Skeletal muscle cell (primary cell): ENCODE measurements at regions not wholly inside any gene's neighbourhood (a gene's known extent, or its start where the extent isn't known, plus 50 kb on each side); places are given as distances from the start of the nearest gene placed in this dataset.

Experiments used
- DNase-seq: peaks from one replicate; pipeline ENCODE4 v3.0.0-alpha.2; 2010; ENCODE audit warnings: low read depth
- H3K4me3 ChIP-seq: 2 replicates; pipeline ENCODE4 v1.5.1; 2011; ENCODE audit warnings: low read depth, mild to moderate bottlenecking, control low read depth, low read length, moderate library complexity

GRCh38 chr20:19807946-19808330 is 49.9 kb downstream of the RIN2 start:
- no peak for DNase-seq

GRCh38 chr20:19808498-19808897 is 50.4 kb downstream of the RIN2 start:
- no peak for DNase-seq
- H3K4me3 ChIP-seq, result no peak overlapping the region

More at GRCh38 chr20:19807946-19808330, 49.9 kb downstream of the RIN2 start:
- no peak overlapping the region for H3K4me3 ChIP-seq

GRCh38 chr20:19809505-19809904 is 51.4 kb downstream of the RIN2 start:
- H3K4me3 ChIP-seq, result no peak overlapping the region
- no peak for DNase-seq

GRCh38 chr20:19811231-19811630 is 53.2 kb downstream of the RIN2 start:
- no peak overlapping the region for H3K4me3 ChIP-seq
- no peak for DNase-seq

GRCh38 chr20:19812056-19812455 is 54.0 kb downstream of the RIN2 start:
- no peak overlapping the region for H3K4me3 ChIP-seq
- no peak for DNase-seq

GRCh38 chr20:19812696-19813095 is 54.6 kb downstream of the RIN2 start:
- H3K4me3 ChIP-seq, result no peak overlapping the region
- no peak for DNase-seq

- DNase-seq, result no peak
- H3K4me3 ChIP-seq, result no peak overlapping the region
Observed at GRCh38 chr20:19813846-19814640, 56.0 kb downstream of the RIN2 start.

GRCh38 chr20:19815553-19815991 is 57.5 kb downstream of the RIN2 start:
- no peak overlapping the region for H3K4me3 ChIP-seq
- DNase-seq, result peak; percentile 96

- no peak overlapping the region for H3K4me3 ChIP-seq
- DNase-seq, result no peak
Observed at GRCh38 chr20:19816386-19816785, 58.3 kb downstream of the RIN2 start.

- peak; percentile 92 for DNase-seq
- H3K4me3 ChIP-seq, result no peak overlapping the region
Observed at GRCh38 chr20:19817017-19817416, 59.0 kb downstream of the RIN2 start.

GRCh38 chr20:19819149-19819548 is 61.1 kb downstream of the RIN2 start:
- no peak for DNase-seq
- no peak overlapping the region for H3K4me3 ChIP-seq

- DNase-seq, result no peak
- no peak overlapping the region for H3K4me3 ChIP-seq
Observed at GRCh38 chr20:19820555-19821211, 62.6 kb downstream of the RIN2 start.

GRCh38 chr20:19821606-19822005 is 63.5 kb downstream of the RIN2 start:
- DNase-seq, result no peak
- H3K4me3 ChIP-seq, result no peak overlapping the region

- DNase-seq, result no peak
- H3K4me3 ChIP-seq, result no peak overlapping the region
Observed at GRCh38 chr20:19823216-19823615, 65.2 kb downstream of the RIN2 start.

GRCh38 chr20:19823971-19824370 is 65.9 kb downstream of the RIN2 start:
- no peak for DNase-seq
- no peak overlapping the region for H3K4me3 ChIP-seq

GRCh38 chr20:19824861-19825260 is 66.8 kb downstream of the RIN2 start:
- no peak for DNase-seq
- no peak overlapping the region for H3K4me3 ChIP-seq

GRCh38 chr20:19826179-19826914 is 68.3 kb downstream of the RIN2 start:
- no peak overlapping the region for H3K4me3 ChIP-seq
- DNase-seq, result no peak

- DNase-seq, result no peak
- H3K4me3 ChIP-seq, result no peak overlapping the region
Observed at GRCh38 chr20:19827818-19828217, 69.8 kb downstream of the RIN2 start.

GRCh38 chr20:19828232-19828631 is 70.2 kb downstream of the RIN2 start:
- peak; percentile 35 for DNase-seq
- H3K4me3 ChIP-seq, result no peak overlapping the region

GRCh38 chr20:19830211-19830785 is 72.2 kb downstream of the RIN2 start:
- no peak overlapping the region for H3K4me3 ChIP-seq
- DNase-seq, result no peak
